ENCODE measurements at regions not wholly inside any gene's neighbourhood (a gene's known extent, or its start where the extent isn't known, plus 50 kb on each side); places are given as distances from the start of the nearest gene placed in this dataset.

DNA sequence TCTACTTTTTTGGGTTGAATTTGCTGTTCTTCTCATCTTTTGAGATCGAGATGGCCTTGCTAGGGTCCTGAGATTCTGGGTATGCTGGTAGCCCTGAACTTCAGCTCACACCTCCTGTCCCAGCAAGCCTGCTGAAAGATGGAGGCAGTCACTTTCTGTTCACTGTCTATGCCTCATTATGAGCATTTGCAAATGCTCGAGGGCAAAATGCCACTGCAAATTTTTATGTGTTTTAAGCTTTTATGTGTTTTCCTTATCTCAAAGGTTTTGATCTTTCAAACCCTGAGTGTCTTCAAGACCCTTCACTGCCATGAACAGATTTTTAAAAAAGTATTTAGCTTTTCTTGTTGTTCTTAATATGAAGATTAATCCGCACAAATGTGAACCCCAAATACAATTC is 766.7 kb upstream of the HS6ST1 start:
- no TSS peak for BruUV-seq (replicated peaks)
- H3K4me3 ChIP-seq (replicated peaks in 1 of 3; ENCODE audit: insufficient read depth in 1 of 3, low read depth in 1 of 3, low read length in 3 of 3), result no peak overlapping the region
- H2AFZ ChIP-seq (ENCODE audit: low read depth, low read length), result no peak overlapping the region
- FAIRE-seq (no peak), DNase-seq (ENCODE audit: low read depth, low spot score) (no peak)
- ChIA-PET POLR2A (no interaction called here), CTCF (no interaction called here)
- dilution Hi-C loops (cut with MboI; ENCODE audit: extremely low pct_ligation_motif_present, low sequenced_read_pairs) (no loop called here), intact Hi-C loops (cut with micrococcal nuclease) (no loop called here)
- H3K27ac ChIP-seq (ENCODE audit: insufficient read depth, low read depth, low read length), result no peak overlapping the region
- H3K4me1 ChIP-seq (ENCODE audit: control insufficient read depth, extremely low read depth, insufficient read depth, low read length), result no peaks in the 10 kb centered on the region
- no peaks in the 10 kb centered on the region for H4K20me1 ChIP-seq (replicated peaks; ENCODE audit: control insufficient read depth, extremely low read depth, insufficient read depth, low read length)
- H3K36me3 ChIP-seq (ENCODE audit: control insufficient read depth in 2 of 2, extremely low read depth in 1 of 2, insufficient read depth in 2 of 2, low read length in 2 of 2), result no peaks in the 10 kb centered on the region
- H3K9me3 ChIP-seq (replicated peaks; ENCODE audit: control insufficient read depth, insufficient read depth, low read length), result no peaks in the 10 kb centered on the region
- no peak overlapping the region for H3K4me2 ChIP-seq (ENCODE audit: insufficient read depth, low read length)
- no peaks in the 10 kb centered on the region for H3K79me2 ChIP-seq (ENCODE audit: control insufficient read depth, insufficient read depth, low read length)
- TF ChIP-seq FOS (IDR thresholded peaks at IDR 0.05; ENCODE audit: borderline replicate concordance, insufficient read depth, low read length), result no peak
- no peak for TF ChIP-seq POLR2AphosphoS5 (IDR thresholded peaks at IDR 0.05; ENCODE audit: insufficient read depth, low read depth, low read length)
- TF ChIP-seq, protein P1, sequence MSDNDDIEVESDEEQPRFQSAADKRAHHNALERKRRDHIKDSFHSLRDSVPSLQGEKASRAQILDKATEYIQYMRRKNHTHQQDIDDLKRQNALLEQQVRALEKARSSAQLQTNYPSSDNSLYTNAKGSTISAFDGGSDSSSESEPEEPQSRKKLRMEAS (IDR thresholded peaks at IDR 0.05; ENCODE audit: insufficient read depth, insufficient read length), result no peak
- TF ChIP-seq EZH2 (IDR thresholded peaks at IDR 0.05; ENCODE audit: borderline replicate concordance, low read depth, low read length, severe bottlenecking), result no peak
- H3K9me1 ChIP-seq (replicated peaks; ENCODE audit: control insufficient read depth, extremely low read depth, insufficient read depth, low read length), result no peaks in the 10 kb centered on the region
- H3K27me3 ChIP-seq (ENCODE audit: control insufficient read depth in 2 of 2, insufficient read depth in 2 of 2, low read length in 2 of 2), result no peaks in the 10 kb centered on the region
- no peak overlapping the region for H3K9ac ChIP-seq (replicated peaks; ENCODE audit: extremely low read depth, insufficient read depth, low read length)

DNA sequence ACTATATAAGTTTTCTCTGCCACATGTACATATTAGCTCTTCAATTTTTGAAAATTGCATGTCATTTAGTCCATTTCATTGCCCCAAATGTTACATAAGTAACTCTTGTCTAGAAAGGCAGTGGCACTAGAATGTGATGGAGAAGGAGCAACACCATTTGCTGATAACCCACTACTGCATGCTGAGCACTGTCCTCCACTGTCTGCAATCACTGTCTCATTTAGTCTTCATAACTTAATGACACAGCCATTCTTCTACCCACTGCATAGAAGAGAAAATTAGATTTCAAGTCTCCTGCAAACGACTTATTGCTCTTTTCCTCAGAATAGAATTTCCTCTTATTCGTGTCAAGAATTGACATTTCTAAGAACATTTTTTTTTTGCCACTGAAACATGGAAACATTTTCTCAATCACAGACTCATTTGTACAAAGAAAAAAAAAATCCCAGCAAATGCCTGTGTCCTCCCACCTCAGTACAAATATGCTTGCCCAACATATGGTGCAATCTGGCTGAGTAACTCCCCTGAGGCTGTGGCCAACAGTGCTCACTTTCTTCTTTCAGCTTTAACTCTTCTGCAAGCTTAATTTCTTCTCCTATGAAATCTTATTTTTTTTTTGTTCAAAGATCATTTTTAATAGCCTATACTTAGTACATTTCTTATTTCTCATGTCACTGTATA is 768.6 kb upstream of the HS6ST1 start:
- no peaks in the 10 kb centered on the region for H3K9me1 ChIP-seq (replicated peaks; ENCODE audit: control insufficient read depth, extremely low read depth, insufficient read depth, low read length)
- DNase-seq (ENCODE audit: low read depth, low spot score), result no peak
- dilution Hi-C loops (cut with MboI; ENCODE audit: extremely low pct_ligation_motif_present, low sequenced_read_pairs) (no loop called here), intact Hi-C loops (cut with micrococcal nuclease) (no loop called here)
- H3K27me3 ChIP-seq (ENCODE audit: control insufficient read depth in 2 of 2, insufficient read depth in 2 of 2, low read length in 2 of 2), result no peaks in the 10 kb centered on the region
- BruUV-seq (replicated peaks), result no TSS peak
- FAIRE-seq, result no peak
- no peaks in the 10 kb centered on the region for H3K36me3 ChIP-seq (ENCODE audit: control insufficient read depth in 2 of 2, extremely low read depth in 1 of 2, insufficient read depth in 2 of 2, low read length in 2 of 2)
- ChIA-PET CTCF (no interaction called here), POLR2A (no interaction called here)
- no peak overlapping the region for H3K4me3 ChIP-seq (replicated peaks in 1 of 3; ENCODE audit: insufficient read depth in 1 of 3, low read depth in 1 of 3, low read length in 3 of 3)
- no peak overlapping the region for H3K27ac ChIP-seq (ENCODE audit: insufficient read depth, low read depth, low read length)
- H3K4me2 ChIP-seq (ENCODE audit: insufficient read depth, low read length), result no peak overlapping the region
- no peaks in the 10 kb centered on the region for H3K9me3 ChIP-seq (replicated peaks; ENCODE audit: control insufficient read depth, insufficient read depth, low read length)
- TF ChIP-seq MYC (IDR thresholded peaks at IDR 0.05; ENCODE audit: low read depth, low read length) (no peak), POLR2A (IDR thresholded peaks at IDR 0.05; ENCODE audit: low read depth, low read length) (no peak), GATA2 (IDR thresholded peaks at IDR 0.05; ENCODE audit: insufficient read depth, insufficient read length, low read depth, low read length) (no peak), POLR2AphosphoS5 (IDR thresholded peaks at IDR 0.05; ENCODE audit: insufficient read depth, low read depth, low read length) (no peak), EZH2 (IDR thresholded peaks at IDR 0.05; ENCODE audit: borderline replicate concordance, low read depth, low read length, severe bottlenecking) (no peak), JUN (IDR thresholded peaks at IDR 0.05; ENCODE audit: borderline replicate concordance, insufficient read depth, insufficient read length, low read depth) (no peak), FOS (IDR thresholded peaks at IDR 0.05; ENCODE audit: borderline replicate concordance, insufficient read depth, low read length) (no peak)
- TF ChIP-seq, protein P1 (IDR thresholded peaks at IDR 0.05; ENCODE audit: insufficient read depth, insufficient read length), result no peak
- TF ChIP-seq, protein P2, sequence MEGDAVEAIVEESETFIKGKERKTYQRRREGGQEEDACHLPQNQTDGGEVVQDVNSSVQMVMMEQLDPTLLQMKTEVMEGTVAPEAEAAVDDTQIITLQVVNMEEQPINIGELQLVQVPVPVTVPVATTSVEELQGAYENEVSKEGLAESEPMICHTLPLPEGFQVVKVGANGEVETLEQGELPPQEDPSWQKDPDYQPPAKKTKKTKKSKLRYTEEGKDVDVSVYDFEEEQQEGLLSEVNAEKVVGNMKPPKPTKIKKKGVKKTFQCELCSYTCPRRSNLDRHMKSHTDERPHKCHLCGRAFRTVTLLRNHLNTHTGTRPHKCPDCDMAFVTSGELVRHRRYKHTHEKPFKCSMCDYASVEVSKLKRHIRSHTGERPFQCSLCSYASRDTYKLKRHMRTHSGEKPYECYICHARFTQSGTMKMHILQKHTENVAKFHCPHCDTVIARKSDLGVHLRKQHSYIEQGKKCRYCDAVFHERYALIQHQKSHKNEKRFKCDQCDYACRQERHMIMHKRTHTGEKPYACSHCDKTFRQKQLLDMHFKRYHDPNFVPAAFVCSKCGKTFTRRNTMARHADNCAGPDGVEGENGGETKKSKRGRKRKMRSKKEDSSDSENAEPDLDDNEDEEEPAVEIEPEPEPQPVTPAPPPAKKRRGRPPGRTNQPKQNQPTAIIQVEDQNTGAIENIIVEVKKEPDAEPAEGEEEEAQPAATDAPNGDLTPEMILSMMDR (IDR thresholded peaks at IDR 0.05; ENCODE audit: extremely low read depth in 1 of 2, insufficient read depth in 1 of 2, low read depth in 1 of 2, low read length in 2 of 2), result no peak
- no peaks in the 10 kb centered on the region for H3K4me1 ChIP-seq (ENCODE audit: control insufficient read depth, extremely low read depth, insufficient read depth, low read length)
- no peak overlapping the region for H2AFZ ChIP-seq (ENCODE audit: low read depth, low read length)
- H3K79me2 ChIP-seq (ENCODE audit: control insufficient read depth, insufficient read depth, low read length), result no peaks in the 10 kb centered on the region
- H3K9ac ChIP-seq (replicated peaks; ENCODE audit: extremely low read depth, insufficient read depth, low read length), result no peak overlapping the region
- H4K20me1 ChIP-seq (replicated peaks; ENCODE audit: control insufficient read depth, extremely low read depth, insufficient read depth, low read length), result no peaks in the 10 kb centered on the region
